ENCODE measurements at regions not wholly inside any gene's neighbourhood (a gene's known extent, or its start where the extent isn't known, plus 50 kb on each side); places are given as distances from the start of the nearest gene placed in this dataset.

DNA sequence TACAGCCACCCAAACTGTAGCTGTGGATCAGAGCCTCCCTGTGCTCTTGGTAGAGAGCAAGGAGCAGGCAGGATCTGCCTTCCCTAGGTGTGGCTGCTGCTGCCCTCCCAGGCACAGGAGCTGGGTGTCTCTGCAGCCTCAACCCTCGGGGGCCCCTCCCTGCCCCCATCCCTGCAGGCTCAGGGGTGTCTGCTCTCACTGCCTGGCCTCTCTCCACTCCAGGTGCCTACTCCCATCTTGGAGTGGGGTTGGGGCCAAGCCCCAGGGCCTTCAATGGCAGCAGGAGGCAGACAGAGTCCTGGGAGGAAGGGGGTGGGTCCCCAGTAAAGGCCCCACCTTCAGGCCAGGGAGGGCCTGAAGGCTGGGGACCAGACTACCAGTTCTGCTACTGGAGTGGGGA, 189.7 kb upstream of the OSR1 start:
- TF ChIP-seq, protein P1, sequence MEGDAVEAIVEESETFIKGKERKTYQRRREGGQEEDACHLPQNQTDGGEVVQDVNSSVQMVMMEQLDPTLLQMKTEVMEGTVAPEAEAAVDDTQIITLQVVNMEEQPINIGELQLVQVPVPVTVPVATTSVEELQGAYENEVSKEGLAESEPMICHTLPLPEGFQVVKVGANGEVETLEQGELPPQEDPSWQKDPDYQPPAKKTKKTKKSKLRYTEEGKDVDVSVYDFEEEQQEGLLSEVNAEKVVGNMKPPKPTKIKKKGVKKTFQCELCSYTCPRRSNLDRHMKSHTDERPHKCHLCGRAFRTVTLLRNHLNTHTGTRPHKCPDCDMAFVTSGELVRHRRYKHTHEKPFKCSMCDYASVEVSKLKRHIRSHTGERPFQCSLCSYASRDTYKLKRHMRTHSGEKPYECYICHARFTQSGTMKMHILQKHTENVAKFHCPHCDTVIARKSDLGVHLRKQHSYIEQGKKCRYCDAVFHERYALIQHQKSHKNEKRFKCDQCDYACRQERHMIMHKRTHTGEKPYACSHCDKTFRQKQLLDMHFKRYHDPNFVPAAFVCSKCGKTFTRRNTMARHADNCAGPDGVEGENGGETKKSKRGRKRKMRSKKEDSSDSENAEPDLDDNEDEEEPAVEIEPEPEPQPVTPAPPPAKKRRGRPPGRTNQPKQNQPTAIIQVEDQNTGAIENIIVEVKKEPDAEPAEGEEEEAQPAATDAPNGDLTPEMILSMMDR (IDR thresholded peaks at IDR 0.05; ENCODE audit: borderline replicate concordance, control extremely low read depth, extremely low read depth, insufficient read depth, missing control alignments), result no peak
- in situ Hi-C loops (cut with MboI; ENCODE audit: low sequenced_read_pairs, unreplicated experiment), result no loop called here
- no peak for DNase-seq (ENCODE audit: low spot score)

DNA sequence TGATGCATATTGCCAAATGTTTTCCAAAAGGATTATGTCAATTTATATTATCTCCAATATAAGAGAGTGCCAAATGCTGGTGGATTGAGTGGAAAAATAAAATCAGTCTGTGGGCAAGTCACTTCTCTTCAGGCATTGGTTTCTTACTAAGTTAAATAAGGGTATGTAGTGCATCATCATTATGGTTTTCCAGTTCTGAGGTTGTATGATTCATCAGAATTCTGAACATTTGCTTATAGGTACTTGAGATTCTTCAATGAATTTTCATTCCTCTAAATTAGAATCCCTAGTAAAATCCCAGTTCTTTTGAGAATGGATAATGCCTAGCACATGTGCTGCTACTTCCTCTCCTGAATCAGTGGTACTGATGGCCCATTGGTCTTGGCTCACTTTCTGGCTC, 188.9 kb upstream of the OSR1 start:
- TF ChIP-seq, protein P1 (IDR thresholded peaks at IDR 0.05; ENCODE audit: borderline replicate concordance, control extremely low read depth, extremely low read depth, insufficient read depth, missing control alignments), result no peak
- in situ Hi-C loops (cut with MboI; ENCODE audit: low sequenced_read_pairs, unreplicated experiment), result no loop called here
- no peak for DNase-seq (ENCODE audit: low spot score)

DNA sequence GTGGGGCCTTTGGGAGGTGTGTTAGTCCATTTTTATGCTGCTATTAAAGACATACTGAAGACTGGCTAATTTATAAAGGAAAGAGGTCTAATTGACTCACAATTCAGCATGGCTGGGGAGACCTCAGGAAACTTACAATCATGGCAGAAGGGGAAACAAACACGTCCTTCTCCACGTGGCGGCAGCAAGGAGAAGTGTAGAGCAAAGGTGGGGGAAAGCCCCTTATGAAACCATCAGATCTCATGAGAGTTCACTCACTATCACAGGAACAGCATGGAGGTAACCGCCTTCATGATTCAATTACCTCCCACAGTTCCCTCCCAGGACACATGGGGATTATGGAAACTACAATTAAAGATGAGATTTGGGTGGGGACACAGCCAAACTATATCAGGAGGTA, 187.1 kb upstream of the OSR1 start:
- in situ Hi-C loops (cut with MboI; ENCODE audit: low sequenced_read_pairs, unreplicated experiment), result no loop called here
- TF ChIP-seq, protein P1 (IDR thresholded peaks at IDR 0.05; ENCODE audit: borderline replicate concordance, control extremely low read depth, extremely low read depth, insufficient read depth, missing control alignments), result no peak
- no peak for DNase-seq (ENCODE audit: low spot score)

DNA sequence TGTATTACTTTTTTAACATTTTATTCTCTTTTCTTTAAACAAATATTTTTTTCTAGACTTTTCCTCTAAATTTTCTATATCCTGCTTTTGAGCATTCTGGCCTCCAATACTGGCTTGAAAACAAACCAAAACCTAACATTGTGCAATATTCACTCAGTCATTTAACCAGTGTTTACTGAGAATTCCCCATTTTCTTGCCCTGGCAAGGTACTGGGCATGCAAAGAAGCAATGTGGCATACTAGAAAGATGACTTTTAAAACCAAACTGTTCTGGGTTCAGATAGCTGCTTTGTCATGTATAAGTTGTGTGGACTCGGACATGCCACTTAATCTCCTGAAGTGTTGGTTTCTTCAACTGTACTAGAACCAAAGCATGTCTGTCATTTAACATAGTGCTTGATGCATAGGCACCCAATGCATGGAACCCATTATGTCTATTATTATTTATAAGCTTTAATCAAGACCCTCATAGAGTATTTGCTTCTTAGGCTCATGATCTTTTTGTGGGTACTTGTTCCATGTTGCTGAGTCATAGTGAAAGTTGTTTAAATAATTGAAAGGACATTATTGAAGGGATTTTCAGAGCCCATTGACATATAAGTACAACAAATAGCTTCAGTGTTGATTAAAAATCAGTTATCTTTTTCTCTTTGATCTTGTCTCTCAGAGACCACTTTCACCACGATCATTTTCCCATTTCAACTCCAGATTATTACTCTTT, 185.4 kb upstream of the OSR1 start:
- TF ChIP-seq, protein P1 (IDR thresholded peaks at IDR 0.05; ENCODE audit: borderline replicate concordance, control extremely low read depth, extremely low read depth, insufficient read depth, missing control alignments), result no peak
- no peak for DNase-seq (ENCODE audit: low spot score)
- in situ Hi-C loops (cut with MboI; ENCODE audit: low sequenced_read_pairs, unreplicated experiment), result no loop called here

DNA sequence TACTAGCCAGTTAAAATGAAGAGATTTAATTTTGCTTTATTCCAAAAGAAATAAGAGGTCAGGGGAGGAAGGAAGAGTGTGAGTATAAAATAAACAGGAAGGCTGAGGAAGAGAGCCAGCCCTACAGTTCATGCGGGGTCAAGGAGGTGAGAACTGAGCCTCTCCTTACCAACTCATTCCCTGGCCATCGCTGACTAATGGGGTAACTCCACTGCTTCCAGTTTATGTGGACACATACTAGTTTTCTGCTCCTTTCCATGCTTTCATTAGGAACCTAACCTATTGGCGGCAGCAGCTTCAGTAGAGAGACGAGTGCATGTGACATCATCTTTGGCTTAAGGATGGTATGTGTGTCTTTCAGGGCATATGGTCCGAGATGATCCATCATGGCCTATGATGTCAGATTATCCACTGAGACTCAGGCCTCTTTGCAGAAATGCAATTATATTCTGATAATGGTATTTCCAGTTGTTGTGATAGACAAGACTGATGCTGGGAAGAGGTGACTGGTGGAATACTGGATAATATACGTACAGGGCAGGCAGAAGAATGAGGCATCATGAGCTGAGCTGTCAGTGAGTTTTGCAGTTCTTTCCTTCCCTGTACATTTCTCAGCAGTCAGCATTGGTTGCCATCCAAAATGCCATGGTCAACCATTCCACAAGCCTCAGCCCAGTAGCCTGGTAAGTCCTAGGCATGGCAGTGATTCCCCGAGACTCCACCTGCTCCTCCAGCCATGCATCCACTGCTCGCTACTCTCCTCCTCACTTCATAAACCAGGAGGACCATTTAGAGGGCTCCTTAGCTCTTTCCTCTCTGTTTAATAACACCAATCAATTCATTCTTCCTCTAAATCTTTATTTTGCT, 184.6 kb upstream of the OSR1 start:
- TF ChIP-seq, protein P1 (IDR thresholded peaks at IDR 0.05; ENCODE audit: borderline replicate concordance, control extremely low read depth, extremely low read depth, insufficient read depth, missing control alignments), result no peak
- in situ Hi-C loops (cut with MboI; ENCODE audit: low sequenced_read_pairs, unreplicated experiment), result no loop called here
- DNase-seq (ENCODE audit: low spot score), result no peak

DNA sequence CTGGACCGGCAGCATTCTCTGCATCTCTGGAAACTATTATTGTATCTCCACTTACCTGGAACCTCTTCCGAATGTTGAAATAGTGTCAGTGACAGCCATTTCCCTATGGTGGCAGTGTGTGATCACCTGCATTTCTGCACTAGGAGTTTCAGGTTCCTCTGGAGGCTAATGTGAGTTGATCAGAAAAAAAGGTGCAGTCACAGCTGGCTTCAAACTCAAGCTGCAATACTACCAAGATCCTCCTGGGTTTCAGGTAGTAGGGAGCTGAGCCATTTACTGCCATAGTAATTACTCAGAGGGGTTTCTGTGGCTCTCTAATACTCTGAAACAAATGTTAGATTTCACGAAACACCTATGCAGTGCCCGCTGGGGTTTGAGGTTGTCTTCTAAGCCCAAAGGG, 183.5 kb upstream of the OSR1 start:
- in situ Hi-C loops (cut with MboI; ENCODE audit: low sequenced_read_pairs, unreplicated experiment), result no loop called here
- TF ChIP-seq, protein P1 (IDR thresholded peaks at IDR 0.05; ENCODE audit: borderline replicate concordance, control extremely low read depth, extremely low read depth, insufficient read depth, missing control alignments), result no peak
- DNase-seq (ENCODE audit: low spot score), result no peak
